ENCODE measurements at regions not wholly inside any gene's neighbourhood (a gene's known extent, or its start where the extent isn't known, plus 50 kb on each side); places are given as distances from the start of the nearest gene placed in this dataset.
"Not testable (repeated sequence)": the region's sequence is repeated elsewhere in the genome, so short reads cannot be mapped to it uniquely, and the experiment has no call there.

DNA sequence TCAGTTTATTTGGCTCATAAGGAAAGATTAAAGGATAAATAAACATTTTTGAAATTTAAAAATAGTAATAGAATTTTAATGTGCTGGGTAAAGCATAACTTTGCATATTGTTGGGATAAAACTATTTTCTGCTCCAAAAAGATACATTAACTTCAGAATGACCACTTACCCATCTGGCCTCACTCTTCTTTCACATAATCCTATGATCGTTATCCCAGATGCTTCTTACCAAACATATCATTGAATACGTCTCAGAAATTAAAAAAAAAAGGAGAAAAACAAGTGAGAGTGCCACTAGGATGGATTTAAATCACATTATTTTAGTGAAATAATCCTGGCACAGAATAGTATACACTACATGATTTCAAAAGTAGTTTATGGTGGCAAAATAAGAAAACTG lies 677.5 kb upstream of the ZWINT start:
- H3K9me3 ChIP-seq (ENCODE audit: control insufficient read depth, low read length, poor library complexity, severe bottlenecking): no peaks in the 10 kb centered on the region
- no peak for DNase-seq
- no peak overlapping the region for H3K27ac Mint-ChIP-seq
- no peaks in the 10 kb centered on the region for H3K27me3 Mint-ChIP-seq
- no peak for ATAC-seq
- no peak overlapping the region for H3K4me3 Mint-ChIP-seq
- no peaks in the 10 kb centered on the region for H3K36me3 Mint-ChIP-seq (ENCODE audit: low read depth)
- H3K4me1 Mint-ChIP-seq: no peaks in the 10 kb centered on the region

DNA sequence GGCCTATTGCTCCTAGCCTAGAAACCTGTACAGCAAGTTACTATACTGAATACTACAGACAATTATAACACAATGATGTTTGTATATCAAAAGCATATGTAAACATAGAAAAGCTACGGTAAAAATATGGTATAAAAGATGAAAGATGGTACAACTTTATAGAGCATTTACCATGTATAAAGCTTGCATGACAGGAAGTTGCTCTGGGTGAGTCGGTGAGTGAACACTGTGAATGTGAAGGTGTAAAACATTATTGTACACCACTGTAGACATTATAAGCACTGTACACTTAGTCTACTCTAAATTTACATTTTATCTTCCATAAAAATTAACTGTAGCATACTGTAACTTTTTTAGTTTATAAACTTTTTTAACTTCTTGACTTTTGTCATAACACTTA lies 674.3 kb upstream of the ZWINT start:
- no peaks in the 10 kb centered on the region for H3K36me3 Mint-ChIP-seq (ENCODE audit: low read depth)
- no peak for ATAC-seq
- no peak overlapping the region for H3K27ac Mint-ChIP-seq
- no peak overlapping the region for H3K4me3 Mint-ChIP-seq
- H3K4me1 Mint-ChIP-seq: no peaks in the 10 kb centered on the region
- H3K9me3 ChIP-seq (ENCODE audit: control insufficient read depth, low read length, poor library complexity, severe bottlenecking): no peaks in the 10 kb centered on the region
- H3K27me3 Mint-ChIP-seq: no peaks in the 10 kb centered on the region
- DNase-seq: no peak

DNA sequence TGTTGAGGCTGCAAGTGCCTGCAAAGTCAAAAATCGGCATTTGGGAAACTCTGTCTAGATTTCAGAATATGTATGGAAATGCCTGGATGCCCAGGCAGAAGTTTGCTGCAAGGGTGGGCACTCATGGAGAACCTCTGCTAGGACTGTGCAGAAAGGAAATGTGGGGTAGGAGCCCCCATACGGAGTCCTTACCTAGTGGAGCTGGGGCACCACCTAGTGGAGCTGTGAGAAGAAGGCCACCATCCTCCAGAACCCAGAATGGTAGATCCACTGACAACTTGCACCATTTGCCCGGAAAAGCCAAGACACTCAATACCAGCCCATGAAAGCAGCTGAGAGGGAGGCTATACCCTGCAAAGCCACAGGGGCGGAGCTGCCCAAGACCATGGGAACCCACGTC lies 671.2 kb upstream of the ZWINT start:
- not testable (repeated sequence) for H3K4me3 Mint-ChIP-seq; H3K27me3 Mint-ChIP-seq; H3K27ac Mint-ChIP-seq; ATAC-seq; H3K36me3 Mint-ChIP-seq (ENCODE audit: low read depth); H3K9me3 ChIP-seq (ENCODE audit: control insufficient read depth, low read length, poor library complexity, severe bottlenecking); DNase-seq; H3K4me1 Mint-ChIP-seq

DNA sequence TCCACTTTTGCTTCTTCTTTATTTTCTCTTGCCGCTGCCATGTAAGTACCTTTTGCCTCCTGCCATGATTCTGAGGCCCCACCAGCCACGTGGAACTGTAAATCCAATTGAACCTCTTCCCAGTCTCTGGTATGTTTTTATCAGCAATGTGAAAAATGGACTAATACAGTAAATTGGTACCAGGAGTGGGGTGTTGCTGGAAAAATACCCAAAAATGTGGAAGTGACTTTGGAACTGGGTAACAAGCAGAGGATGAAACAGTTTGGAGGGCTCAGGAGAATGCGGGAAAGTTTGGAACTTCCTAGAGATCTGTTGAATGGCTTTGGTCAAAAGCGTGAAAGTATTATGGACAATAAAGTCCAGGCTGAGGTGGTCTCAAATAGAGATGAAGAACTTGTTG lies 670.3 kb upstream of the ZWINT start:
- no peak for ATAC-seq
- DNase-seq: no peak
- Mint-ChIP-seq H3K27me3 (no peaks in the 10 kb centered on the region), H3K36me3 (ENCODE audit: low read depth) (no peaks in the 10 kb centered on the region), H3K4me3 (no peak overlapping the region), H3K4me1 (no peaks in the 10 kb centered on the region), H3K27ac (no peak overlapping the region)
- H3K9me3 ChIP-seq (ENCODE audit: control insufficient read depth, low read length, poor library complexity, severe bottlenecking): no peaks in the 10 kb centered on the region

DNA sequence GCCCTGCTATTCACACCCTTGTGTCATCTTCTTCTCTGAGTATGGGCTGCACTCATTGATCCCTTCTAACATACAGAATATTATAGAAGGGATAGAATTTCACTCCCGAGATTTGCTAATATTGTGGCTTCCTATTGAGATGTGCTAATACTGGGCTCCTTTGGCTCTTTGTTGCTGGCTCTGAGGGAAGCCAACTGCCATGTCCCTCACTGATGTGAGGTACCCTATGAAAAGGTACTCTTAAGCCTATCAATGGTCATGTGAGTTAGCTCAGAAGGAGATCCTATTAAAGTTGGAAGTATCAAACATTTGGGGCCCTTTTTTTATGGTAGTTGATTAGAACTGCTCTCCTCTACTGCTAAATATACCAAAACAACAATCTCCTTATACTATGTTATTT lies 665.2 kb upstream of the ZWINT start:
- DNase-seq (no peak), ATAC-seq (no peak)
- no peak overlapping the region for H3K27ac Mint-ChIP-seq
- H3K4me3 Mint-ChIP-seq: no peak overlapping the region
- no peaks in the 10 kb centered on the region for H3K27me3 Mint-ChIP-seq
- no peaks in the 10 kb centered on the region for H3K9me3 ChIP-seq (ENCODE audit: control insufficient read depth, low read length, poor library complexity, severe bottlenecking)
- H3K36me3 Mint-ChIP-seq (ENCODE audit: low read depth): no peaks in the 10 kb centered on the region
- no peaks in the 10 kb centered on the region for H3K4me1 Mint-ChIP-seq

DNA sequence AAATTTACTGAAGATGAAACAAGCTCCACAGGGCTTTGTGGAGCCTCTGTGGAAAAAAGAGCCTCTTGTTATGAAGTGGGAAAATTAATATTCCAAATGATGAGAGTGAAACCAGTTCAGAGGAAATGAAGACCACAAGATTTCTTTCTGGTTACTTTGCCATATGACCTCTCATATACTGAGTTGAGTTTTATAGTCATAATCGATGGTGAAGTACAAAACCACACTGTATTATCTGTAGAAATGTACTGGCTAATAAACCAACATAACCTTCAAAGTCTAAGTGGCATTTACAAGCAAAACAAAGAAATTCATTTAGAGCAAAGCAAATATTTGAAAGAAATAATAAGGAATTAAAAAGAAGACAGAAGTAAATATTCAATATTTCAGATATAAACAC lies 662.6 kb upstream of the ZWINT start:
- Mint-ChIP-seq H3K4me3 (no peak overlapping the region), H3K27ac (no peak overlapping the region), H3K27me3 (no peaks in the 10 kb centered on the region), H3K36me3 (ENCODE audit: low read depth) (no peaks in the 10 kb centered on the region), H3K4me1 (no peaks in the 10 kb centered on the region)
- H3K9me3 ChIP-seq (ENCODE audit: control insufficient read depth, low read length, poor library complexity, severe bottlenecking): no peaks in the 10 kb centered on the region
- ATAC-seq (no peak), DNase-seq (no peak)

DNA sequence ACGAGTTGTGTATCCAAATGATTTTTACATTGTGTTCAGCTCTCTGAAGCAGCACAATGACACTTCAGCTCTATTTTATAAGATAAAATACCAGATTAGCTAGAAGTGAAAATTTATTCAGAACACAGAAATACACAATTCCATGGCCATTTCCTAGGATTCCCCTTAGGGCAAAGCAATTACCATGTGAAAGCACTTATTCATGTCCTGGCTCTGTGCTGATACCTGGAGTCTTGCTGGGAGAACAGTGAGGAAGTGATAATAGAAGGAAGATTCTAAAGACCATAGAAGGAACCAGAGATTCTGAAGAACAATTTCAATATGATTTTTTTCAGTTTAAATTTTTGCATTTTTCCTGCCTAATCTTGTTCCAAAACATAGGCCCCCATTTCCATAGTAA lies 657.4 kb upstream of the ZWINT start:
- ATAC-seq (no peak), DNase-seq (no peak)
- Mint-ChIP-seq H3K4me1 (no peaks in the 10 kb centered on the region), H3K4me3 (no peak overlapping the region), H3K27ac (no peak overlapping the region), H3K36me3 (ENCODE audit: low read depth) (no peaks in the 10 kb centered on the region), H3K27me3 (no peaks in the 10 kb centered on the region)
- H3K9me3 ChIP-seq (ENCODE audit: control insufficient read depth, low read length, poor library complexity, severe bottlenecking): no peaks in the 10 kb centered on the region

DNA sequence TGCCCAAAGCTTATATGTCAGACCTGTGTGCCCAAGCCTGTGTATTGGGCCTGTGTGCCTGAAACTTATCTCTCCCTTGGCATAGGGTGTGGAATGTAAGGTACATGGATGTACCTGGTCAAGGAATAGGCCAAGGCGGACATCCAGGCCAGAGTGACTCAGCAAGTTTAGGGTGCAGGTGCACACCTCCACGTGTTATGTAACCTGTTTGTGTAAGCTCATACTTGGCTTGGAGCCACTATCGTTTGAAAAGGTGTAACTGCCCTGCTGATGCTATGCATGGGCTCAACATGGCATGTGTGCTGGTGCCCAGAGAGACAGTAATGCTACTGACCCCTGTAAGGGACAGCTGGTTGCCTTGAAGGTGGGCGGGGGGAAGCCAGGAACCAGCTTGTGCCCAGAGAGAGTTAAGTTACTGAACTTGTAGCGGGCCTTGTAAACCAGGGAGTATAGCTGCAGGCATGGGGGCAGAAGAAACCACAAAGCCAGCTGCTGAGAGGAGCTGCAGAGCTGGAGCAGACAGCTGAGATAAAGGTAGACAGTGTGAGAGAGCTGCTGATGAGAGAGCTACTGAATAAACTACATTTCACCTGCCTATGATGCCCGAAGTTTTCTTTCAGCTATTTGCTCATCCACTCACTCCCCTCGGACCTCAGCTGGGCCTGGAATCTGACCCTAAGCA lies 656.4 kb upstream of the ZWINT start:
- Mint-ChIP-seq H3K36me3 (ENCODE audit: low read depth) (no peaks in the 10 kb centered on the region), H3K27ac (no peak overlapping the region), H3K4me3 (no peak overlapping the region), H3K27me3 (no peaks in the 10 kb centered on the region), H3K4me1 (no peaks in the 10 kb centered on the region)
- ATAC-seq (no peak), DNase-seq (no peak)
- no peaks in the 10 kb centered on the region for H3K9me3 ChIP-seq (ENCODE audit: control insufficient read depth, low read length, poor library complexity, severe bottlenecking)

DNA sequence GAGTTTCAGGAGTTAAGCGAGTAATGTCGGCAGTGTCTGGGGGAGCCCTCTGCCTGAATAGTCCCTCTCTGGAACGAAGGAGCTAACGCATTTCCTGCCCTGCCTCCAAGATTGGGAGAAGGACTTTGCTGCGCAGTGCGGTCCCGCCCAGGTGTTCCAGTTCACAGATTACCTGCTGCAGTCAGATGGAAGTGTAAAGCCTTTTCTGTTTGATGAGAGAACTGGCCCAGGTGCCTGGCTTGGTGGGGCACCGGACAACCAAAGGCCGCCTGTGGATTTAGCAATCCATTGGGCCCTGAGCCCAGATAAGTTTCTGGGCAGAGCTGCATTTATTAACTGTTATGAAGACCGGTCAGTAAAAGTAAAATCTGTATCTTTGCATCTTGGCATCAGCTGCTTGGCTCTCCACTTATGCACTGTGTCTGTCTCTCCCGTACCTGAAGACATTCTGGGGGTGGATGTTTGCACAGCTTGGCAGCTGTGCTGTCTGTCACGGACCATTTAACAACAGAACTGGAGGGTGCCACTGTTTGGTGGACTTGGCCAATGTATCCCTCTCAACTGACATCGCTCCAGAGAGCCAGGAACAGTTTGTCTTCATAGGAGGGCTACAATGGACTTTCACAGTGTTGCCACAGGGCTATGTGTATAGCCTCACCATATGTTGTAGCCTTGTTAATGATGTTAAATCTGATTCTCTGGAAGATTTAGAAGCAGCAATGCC lies 654.7 kb upstream of the ZWINT start:
- Mint-ChIP-seq H3K27me3 (no peaks in the 10 kb centered on the region), H3K27ac (no peak overlapping the region)

DNA sequence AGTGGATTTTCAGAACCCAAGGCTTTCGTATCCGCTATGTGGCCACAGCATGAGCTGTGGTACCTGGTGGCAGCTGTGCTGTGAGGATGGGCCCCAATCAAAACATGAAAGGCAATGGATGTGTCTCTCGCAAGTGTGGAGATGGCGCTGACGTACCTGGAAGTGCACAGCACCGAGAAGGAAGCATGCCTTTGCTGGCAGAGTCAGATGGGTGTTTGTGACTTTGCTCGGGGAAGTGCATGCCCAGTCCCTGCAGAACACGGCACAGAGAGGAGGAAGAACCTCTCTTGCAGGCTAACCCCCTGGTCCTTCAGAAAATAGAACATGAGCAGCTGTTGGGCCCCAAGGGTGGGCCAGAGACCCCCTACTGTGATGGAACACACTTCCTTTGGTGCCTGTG lies 654.1 kb upstream of the ZWINT start:
- no peak for DNase-seq
- H3K27me3 Mint-ChIP-seq: no peaks in the 10 kb centered on the region

More for the DNA sequence above, 654.7 kb upstream of the ZWINT start:
- Mint-ChIP-seq H3K36me3 (ENCODE audit: low read depth) (no peaks in the 10 kb centered on the region), H3K4me1 (no peaks in the 10 kb centered on the region), H3K4me3 (no peak overlapping the region)
- H3K9me3 ChIP-seq (ENCODE audit: control insufficient read depth, low read length, poor library complexity, severe bottlenecking): no peaks in the 10 kb centered on the region
- DNase-seq (no peak), ATAC-seq (no peak)

DNA sequence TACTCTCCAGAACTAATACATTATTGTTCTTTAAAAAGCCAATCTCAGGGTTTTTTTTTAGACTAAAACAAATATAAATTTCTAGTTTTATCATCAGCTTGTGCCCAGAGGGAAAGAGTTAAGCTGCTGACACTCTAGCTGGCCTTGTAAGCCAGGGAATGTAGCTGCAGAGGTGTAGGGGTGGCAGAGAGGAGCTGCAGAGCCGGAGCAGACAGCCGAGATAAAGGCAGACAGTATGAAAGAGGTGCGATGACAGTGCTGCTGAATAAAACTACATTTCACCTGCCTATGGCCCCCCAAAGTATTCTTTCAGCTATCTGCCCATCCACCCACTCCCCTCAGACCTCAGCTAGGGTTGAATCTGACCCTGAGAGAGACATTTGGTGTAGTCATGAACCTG lies 653.7 kb upstream of the ZWINT start:
- no peaks in the 10 kb centered on the region for H3K4me1 Mint-ChIP-seq
- H3K27ac Mint-ChIP-seq: no peak overlapping the region
- no peaks in the 10 kb centered on the region for H3K27me3 Mint-ChIP-seq
- DNase-seq (no peak), ATAC-seq (no peak)
- no peaks in the 10 kb centered on the region for H3K9me3 ChIP-seq (ENCODE audit: control insufficient read depth, low read length, poor library complexity, severe bottlenecking)
- no peak overlapping the region for H3K4me3 Mint-ChIP-seq
- H3K36me3 Mint-ChIP-seq (ENCODE audit: low read depth): no peaks in the 10 kb centered on the region

More for the DNA sequence above, 654.1 kb upstream of the ZWINT start:
- H3K36me3 Mint-ChIP-seq (ENCODE audit: low read depth): no peaks in the 10 kb centered on the region
- no peak for ATAC-seq
- H3K27ac Mint-ChIP-seq: no peak overlapping the region
- no peaks in the 10 kb centered on the region for H3K9me3 ChIP-seq (ENCODE audit: control insufficient read depth, low read length, poor library complexity, severe bottlenecking)
- no peaks in the 10 kb centered on the region for H3K4me1 Mint-ChIP-seq
- no peak overlapping the region for H3K4me3 Mint-ChIP-seq

DNA sequence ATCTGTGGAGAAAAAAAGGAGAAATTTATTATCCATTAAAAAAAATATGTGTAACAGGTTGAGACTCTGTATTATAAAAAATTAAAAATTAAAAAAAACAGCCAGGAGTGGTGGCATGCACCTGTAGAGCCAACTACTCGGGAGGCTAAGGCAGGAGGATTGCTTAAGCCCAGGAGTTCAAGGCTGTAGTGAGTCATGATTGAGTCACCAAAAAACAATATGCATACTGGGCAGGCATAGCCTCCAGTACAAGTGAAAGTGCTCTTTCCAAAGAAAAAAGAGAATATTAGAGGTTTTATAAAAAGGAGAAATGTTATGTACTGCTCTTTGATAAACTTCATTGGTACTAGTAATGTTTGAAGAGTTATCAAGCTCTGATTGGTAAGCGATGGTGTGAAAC lies 647.1 kb upstream of the ZWINT start:
- DNase-seq (no peak), ATAC-seq (no peak)
- H3K9me3 ChIP-seq (ENCODE audit: control insufficient read depth, low read length, poor library complexity, severe bottlenecking): no peaks in the 10 kb centered on the region
- Mint-ChIP-seq H3K27ac (no peak overlapping the region), H3K27me3 (no peaks in the 10 kb centered on the region), H3K4me3 (no peak overlapping the region), H3K4me1 (no peaks in the 10 kb centered on the region), H3K36me3 (ENCODE audit: low read depth) (no peaks in the 10 kb centered on the region)

DNA sequence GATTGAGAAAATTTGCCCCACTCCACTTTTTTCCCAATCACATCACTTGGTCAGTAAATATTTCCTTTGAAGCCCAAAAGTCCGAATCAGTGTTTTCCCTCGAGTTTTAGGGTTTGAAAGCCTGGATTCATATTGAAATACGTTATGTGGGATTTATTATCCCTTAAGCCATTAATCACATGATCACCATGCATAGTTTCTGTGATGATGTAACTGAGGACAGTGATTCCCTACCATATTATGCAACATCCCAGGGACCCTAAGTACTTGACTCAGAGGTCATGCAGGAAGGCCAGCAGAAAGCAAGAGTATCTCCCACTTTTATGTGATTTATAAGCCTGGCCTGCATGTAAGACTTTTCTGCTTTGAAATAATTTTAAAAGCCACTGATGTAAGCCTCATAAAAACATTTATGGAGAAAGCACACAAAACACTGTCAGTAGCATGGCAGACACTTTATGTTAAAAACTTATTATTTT lies 630.6 kb upstream of the ZWINT start:
- Mint-ChIP-seq H3K4me3 (no peak overlapping the region), H3K27ac (no peak overlapping the region), H3K36me3 (ENCODE audit: low read depth) (no peaks in the 10 kb centered on the region), H3K4me1 (no peaks in the 10 kb centered on the region), H3K27me3 (no peaks in the 10 kb centered on the region)
- ATAC-seq (no peak), DNase-seq (no peak)
- no peaks in the 10 kb centered on the region for H3K9me3 ChIP-seq (ENCODE audit: control insufficient read depth, low read length, poor library complexity, severe bottlenecking)

DNA sequence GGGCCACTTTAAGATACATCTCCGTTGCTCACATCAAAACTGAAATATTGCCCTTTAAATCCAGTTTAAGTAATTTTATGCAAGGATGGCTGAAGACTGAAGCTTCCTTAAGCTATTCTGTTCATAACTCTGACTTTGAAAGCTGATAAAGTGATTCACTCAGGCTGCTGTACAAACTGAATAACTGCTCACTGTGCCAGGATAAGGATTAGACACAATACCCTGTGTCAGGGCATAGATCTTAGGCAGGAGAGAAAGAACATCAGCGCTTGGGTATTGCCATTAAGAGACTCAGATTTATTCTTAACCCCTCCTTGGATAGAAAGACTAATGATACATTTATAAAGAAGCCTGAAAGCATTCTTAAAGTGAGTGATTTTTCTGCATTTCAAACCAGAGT lies 614.5 kb upstream of the ZWINT start:
- Mint-ChIP-seq H3K27ac (no peak overlapping the region), H3K36me3 (ENCODE audit: low read depth) (no peaks in the 10 kb centered on the region), H3K27me3 (no peaks in the 10 kb centered on the region), H3K4me3 (no peak overlapping the region), H3K4me1 (no peaks in the 10 kb centered on the region)
- no peaks in the 10 kb centered on the region for H3K9me3 ChIP-seq (ENCODE audit: control insufficient read depth, low read length, poor library complexity, severe bottlenecking)
- no peak for ATAC-seq
- DNase-seq: no peak
